AG04450 (cell line): ENCODE measurements at regions not wholly inside any gene's neighbourhood (a gene's known extent, or its start where the extent isn't known, plus 50 kb on each side); places are given as distances from the start of the nearest gene placed in this dataset.

Experiments
- CTCF ChIA-PET: fragments of 300-600, 350-600 bp; formaldehyde crosslinking; extraction: SDS; loops from one replicate; lab custom pipeline; 2022; ENCODE audit warnings: antibody characterized with exemption, inconsistent platforms; lab: Charles Lee
- POLR2A ChIA-PET: fragments of 350-600 bp; formaldehyde crosslinking; extraction: SDS; loops from one replicate; lab custom pipeline; 2021; ENCODE audit warnings: antibody characterized with exemption, inconsistent platforms; lab: Yijun Ruan, JAX
- DNase-seq: peaks from one replicate; pipeline ENCODE4 v3.0.0-alpha.2; 2011; ENCODE audit warnings: low read depth, low spot score
- H3K27ac ChIP-seq: one replicate; pipeline ENCODE4 v1.5.1; 2012; ENCODE audit warnings: low read depth, low read length, control low read depth
- H3K27me3 ChIP-seq: one replicate; pipeline ENCODE4 v1.6.0; 2012; ENCODE audit warnings: low read length; ENCODE audit not compliant: control insufficient read depth, insufficient read depth
- H3K4me3 ChIP-seq: 2 replicates; pipeline ENCODE4 v1.5.1; 2011; ENCODE audit warnings: mild to moderate bottlenecking, low read depth, low read length, control low read depth
- H3K9me3 ChIP-seq: 2 replicates; pipeline ENCODE4 v1.5.1; 2012; ENCODE audit warnings: low read length; ENCODE audit not compliant: control insufficient read depth, insufficient read depth
- TF ChIP-seq, protein P1 (sequence below): IDR thresholded peaks from 2 replicates; pipeline ENCODE4 v1.5.1; 2011; ENCODE audit warnings: low read depth, low read length, control low read depth, inconsistent platforms

DNA sequence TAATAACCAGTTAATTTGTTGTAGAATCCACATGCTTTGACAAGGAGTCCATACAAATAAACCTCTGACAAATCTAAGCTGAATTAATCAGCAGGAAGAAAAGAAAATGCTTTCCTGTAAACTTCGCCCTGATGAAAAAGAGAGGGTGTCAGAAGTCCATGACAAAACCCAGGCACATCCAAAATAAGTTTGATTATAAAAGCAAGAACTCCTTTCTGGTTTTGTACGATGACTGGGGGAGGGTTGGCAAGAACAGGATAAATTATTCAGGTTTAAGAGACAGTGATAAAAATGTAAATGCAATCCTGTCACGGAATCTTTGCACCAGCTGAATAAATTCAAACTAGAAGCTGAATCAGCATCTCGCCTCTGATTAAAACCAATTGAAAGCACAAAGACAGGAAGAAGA lies 469.2 kb upstream of the TNP1 start:
- ChIA-PET POLR2A (no interaction called here), CTCF (interaction anchor here (0.6 to 1.6 kb wide), 6 partner anchors 14 to 634 kb away, joined by 3 to 9 read pairs (median 3); partner anchors contain the start of gene IGFBP5)
- Histone ChIP-seq H3K4me3 (no peak overlapping the region), H3K27ac (no peak overlapping the region), H3K9me3 (no peaks in the 10 kb centered on the region), H3K27me3 (no peaks in the 10 kb centered on the region)
- DNase-seq: no peak
- TF ChIP-seq, protein P1, sequence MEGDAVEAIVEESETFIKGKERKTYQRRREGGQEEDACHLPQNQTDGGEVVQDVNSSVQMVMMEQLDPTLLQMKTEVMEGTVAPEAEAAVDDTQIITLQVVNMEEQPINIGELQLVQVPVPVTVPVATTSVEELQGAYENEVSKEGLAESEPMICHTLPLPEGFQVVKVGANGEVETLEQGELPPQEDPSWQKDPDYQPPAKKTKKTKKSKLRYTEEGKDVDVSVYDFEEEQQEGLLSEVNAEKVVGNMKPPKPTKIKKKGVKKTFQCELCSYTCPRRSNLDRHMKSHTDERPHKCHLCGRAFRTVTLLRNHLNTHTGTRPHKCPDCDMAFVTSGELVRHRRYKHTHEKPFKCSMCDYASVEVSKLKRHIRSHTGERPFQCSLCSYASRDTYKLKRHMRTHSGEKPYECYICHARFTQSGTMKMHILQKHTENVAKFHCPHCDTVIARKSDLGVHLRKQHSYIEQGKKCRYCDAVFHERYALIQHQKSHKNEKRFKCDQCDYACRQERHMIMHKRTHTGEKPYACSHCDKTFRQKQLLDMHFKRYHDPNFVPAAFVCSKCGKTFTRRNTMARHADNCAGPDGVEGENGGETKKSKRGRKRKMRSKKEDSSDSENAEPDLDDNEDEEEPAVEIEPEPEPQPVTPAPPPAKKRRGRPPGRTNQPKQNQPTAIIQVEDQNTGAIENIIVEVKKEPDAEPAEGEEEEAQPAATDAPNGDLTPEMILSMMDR: no peak

DNA sequence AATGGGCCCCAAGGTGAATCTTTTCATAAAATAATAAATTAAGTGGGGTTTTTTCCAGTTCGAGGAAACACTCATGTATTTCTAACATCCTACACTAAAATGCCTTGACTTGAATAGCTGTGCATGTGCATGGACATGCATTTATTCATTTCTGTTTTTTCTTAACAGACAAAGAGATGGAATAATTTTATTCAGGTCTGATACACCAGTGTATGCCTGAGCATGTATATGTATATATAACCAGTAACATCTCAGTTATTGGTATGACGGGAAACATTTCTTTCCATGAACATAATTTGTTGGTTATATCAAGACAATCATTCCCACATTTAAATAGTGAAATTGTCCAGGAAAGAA lies 468.7 kb upstream of the TNP1 start:
- DNase-seq: no peak
- POLR2A ChIA-PET: no interaction called here
- TF ChIP-seq, protein P1: no peak
- H3K27me3 ChIP-seq: no peaks in the 10 kb centered on the region
- CTCF ChIA-PET: interaction anchor here (0.7 to 1.6 kb wide), 2 partner anchors 182 to 183 kb away, joined by 3 to 5 read pairs; no protein-coding TSS in a partner anchor
- H3K4me3 ChIP-seq: no peak overlapping the region
- H3K9me3 ChIP-seq: no peaks in the 10 kb centered on the region
- H3K27ac ChIP-seq: no peak overlapping the region

DNA sequence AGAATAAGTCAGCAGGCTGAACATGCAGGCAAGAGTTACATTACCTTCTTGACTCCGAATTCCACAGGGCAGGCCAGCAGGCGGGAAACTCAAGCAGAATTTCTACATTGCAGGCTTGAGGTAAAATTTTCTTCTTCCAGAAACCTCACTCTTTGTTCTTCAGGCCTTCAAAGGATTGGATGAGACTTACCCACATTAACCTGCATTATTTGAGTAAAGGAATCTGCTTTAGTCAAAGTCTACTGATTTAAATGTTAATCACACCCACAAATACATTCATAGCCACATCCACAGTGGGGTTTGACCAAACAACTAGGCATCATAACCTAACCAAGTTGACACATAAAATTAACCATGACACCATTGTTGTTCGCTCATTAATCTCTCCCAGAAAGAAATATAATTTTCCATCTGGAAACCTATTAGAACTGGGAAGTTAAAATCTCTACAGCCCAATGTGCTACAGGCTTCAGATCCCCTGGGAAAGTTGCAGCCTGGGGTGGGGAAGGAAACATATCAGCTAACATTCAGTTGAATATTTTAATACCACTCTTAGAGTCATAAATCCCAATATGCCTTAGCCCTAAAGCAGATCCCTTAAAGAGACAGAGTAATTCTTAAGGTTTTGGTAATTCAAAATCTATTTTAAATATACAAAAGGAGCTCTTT lies 468.2 kb upstream of the TNP1 start:
- ChIA-PET CTCF (interaction anchor here (0.7 to 1.6 kb wide), 2 partner anchors 183 to 184 kb away, joined by 3 to 5 read pairs; no protein-coding TSS in a partner anchor), POLR2A (no interaction called here)
- no peak overlapping the region for H3K4me3 ChIP-seq
- no peaks in the 10 kb centered on the region for H3K9me3 ChIP-seq
- TF ChIP-seq, protein P1: no peak
- no peaks in the 10 kb centered on the region for H3K27me3 ChIP-seq
- no peak for DNase-seq
- H3K27ac ChIP-seq: no peak overlapping the region

DNA sequence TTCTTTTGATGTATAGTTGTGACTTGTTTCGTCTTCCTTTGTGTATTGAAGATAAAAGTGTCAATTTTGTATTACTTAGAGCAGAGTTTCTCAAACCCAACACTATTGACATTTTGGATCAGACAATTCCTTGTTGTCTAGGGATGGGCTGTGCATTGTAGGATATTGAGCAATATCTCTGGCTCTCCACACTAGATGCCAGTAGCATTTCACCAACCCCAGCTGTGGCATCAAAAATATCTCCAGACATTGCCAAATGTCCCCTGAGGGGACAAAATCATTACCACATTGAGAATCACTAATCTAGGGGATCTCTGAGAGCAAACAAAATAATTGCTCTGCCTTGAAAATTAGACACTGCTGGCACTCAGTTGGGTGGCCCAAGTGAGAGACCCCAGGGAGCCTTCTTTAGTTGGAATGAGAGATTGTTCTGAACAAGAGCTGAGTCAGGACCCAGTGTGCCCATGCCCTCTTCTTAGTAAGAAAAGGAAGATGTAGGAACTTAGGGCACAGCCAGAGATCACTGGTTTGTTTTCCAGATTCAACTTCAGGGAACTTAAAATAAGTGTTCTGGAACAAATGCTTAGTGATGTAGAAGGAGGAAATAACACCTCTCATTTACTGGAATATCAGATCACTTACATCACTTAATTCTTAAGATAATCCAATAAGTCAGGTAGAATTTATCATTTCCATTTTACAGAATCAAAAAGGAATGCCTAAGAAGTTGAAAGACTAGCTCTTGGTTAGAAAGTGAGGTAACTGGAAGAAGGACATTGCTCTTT lies 466.6 kb upstream of the TNP1 start:
- H3K4me3 ChIP-seq: no peak overlapping the region
- TF ChIP-seq, protein P1: no peak
- no peaks in the 10 kb centered on the region for H3K27me3 ChIP-seq
- no peaks in the 10 kb centered on the region for H3K9me3 ChIP-seq
- DNase-seq: no peak
- ChIA-PET CTCF (no interaction called here), POLR2A (interaction anchor here (0.6 kb wide), 1 partner anchor 602 kb away, joined by 3 read pairs; no protein-coding TSS in a partner anchor)
- no peak overlapping the region for H3K27ac ChIP-seq

DNA sequence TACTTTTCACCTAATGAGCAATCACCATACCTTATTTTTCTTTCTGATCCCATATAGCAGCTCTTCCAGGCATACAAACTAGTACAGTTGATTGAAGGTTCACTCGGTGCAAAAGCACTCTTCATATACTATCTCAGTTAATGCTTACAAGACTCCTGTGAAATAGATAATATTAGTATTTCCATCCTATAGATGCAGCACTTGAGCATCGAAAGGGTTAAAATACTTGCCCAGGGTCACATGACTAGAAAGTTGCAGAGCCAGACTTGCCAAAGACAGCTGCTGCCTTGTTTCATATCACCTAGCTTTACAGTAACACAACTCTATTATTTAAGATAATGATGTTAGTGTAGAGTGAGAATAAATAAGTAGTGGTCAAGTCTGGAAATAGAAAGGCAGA lies 466.0 kb upstream of the TNP1 start:
- no peak for DNase-seq
- Histone ChIP-seq H3K4me3 (no peak overlapping the region), H3K27ac (no peak overlapping the region), H3K27me3 (no peaks in the 10 kb centered on the region), H3K9me3 (no peaks in the 10 kb centered on the region)
- TF ChIP-seq, protein P1: no peak
- ChIA-PET POLR2A (no interaction called here), CTCF (no interaction called here)
